AG20443 (cell line): ENCODE measurements at regions not wholly inside any gene's neighbourhood (a gene's known extent, or its start where the extent isn't known, plus 50 kb on each side); places are given as distances from the start of the nearest gene placed in this dataset.
A peak's percentile ranks its signal among the peaks of the same experiment; 100 is the strongest.
"Not testable (repeated sequence)": the region's sequence is repeated elsewhere in the genome, so short reads cannot be mapped to it uniquely, and the experiment has no call there.

ENCODE experiments used
- DNase-seq: peaks from one replicate; pipeline ENCODE4 v3.0.0; 2012; ENCODE audit warnings: low spot score, mixed read lengths

- no peak for DNase-seq
Observed at GRCh38 chr13:74730556-74731331, 596.5 kb upstream of the KLF12 start.

GRCh38 chr13:74726206-74726605 is 592.0 kb upstream of the KLF12 start:
- DNase-seq = no peak

GRCh38 chr13:74718232-74718842 is 584.1 kb upstream of the KLF12 start:
- not testable (repeated sequence) for DNase-seq

- DNase-seq = peak; percentile 21
Observed at GRCh38 chr13:74715718-74716117, 581.5 kb upstream of the KLF12 start.

GRCh38 chr13:74710006-74710405 is 575.8 kb upstream of the KLF12 start:
- DNase-seq = peak; percentile 29

GRCh38 chr13:74709226-74709625 is 575.0 kb upstream of the KLF12 start:
- DNase-seq = no peak

- DNase-seq = no peak
Observed at GRCh38 chr13:74708629-74709028, 574.4 kb upstream of the KLF12 start.

- DNase-seq = no peak
Observed at GRCh38 chr13:74707291-74707690, 573.1 kb upstream of the KLF12 start.

GRCh38 chr13:74706801-74707200 is 572.6 kb upstream of the KLF12 start:
- no peak for DNase-seq

- DNase-seq = no peak
Observed at GRCh38 chr13:74705438-74705837, 571.2 kb upstream of the KLF12 start.

GRCh38 chr13:74703855-74704387 is 569.7 kb upstream of the KLF12 start:
- no peak for DNase-seq

GRCh38 chr13:74696148-74696922 is 562.1 kb upstream of the KLF12 start:
- DNase-seq = no peak

GRCh38 chr13:74695021-74695800 is 561.0 kb upstream of the KLF12 start:
- no peak for DNase-seq

GRCh38 chr13:74687442-74688182 is 553.4 kb upstream of the KLF12 start:
- DNase-seq = no peak

- DNase-seq = no peak
Observed at GRCh38 chr13:74683411-74683810, 549.2 kb upstream of the KLF12 start.

- no peak for DNase-seq
Observed at GRCh38 chr13:74682746-74683145, 548.5 kb upstream of the KLF12 start.

GRCh38 chr13:74681891-74682290 is 547.7 kb upstream of the KLF12 start:
- DNase-seq = no peak

- no peak for DNase-seq
Observed at GRCh38 chr13:74678308-74678965, 544.2 kb upstream of the KLF12 start.

- DNase-seq = no peak
Observed at GRCh38 chr13:74675972-74676371, 541.8 kb upstream of the KLF12 start.

GRCh38 chr13:74675182-74675581 is 541.0 kb upstream of the KLF12 start:
- DNase-seq = no peak

GRCh38 chr13:74674720-74675119 is 540.5 kb upstream of the KLF12 start:
- no peak for DNase-seq
